Esophagus muscularis mucosa (tissue), 4 donors: ENCODE measurements at regions not wholly inside any gene's neighbourhood (a gene's known extent, or its start where the extent isn't known, plus 50 kb on each side); places are given as distances from the start of the nearest gene placed in this dataset.

Experiments
- DNase-seq: peaks from one replicate; pipeline ENCODE4 v3.0.0-alpha.2; 2017; ENCODE audit errors: extremely low spot score
- H3K27ac ChIP-seq, 4 donors: fragments of 200-600 bp; sonication (generic); replicated peaks in 1 of 4; 1 replicate in 3 of 4; 2 replicates in 1 of 4; pipeline ENCODE4 v1.5.1; 2016 to 2019; ENCODE audit warnings: mild to moderate bottlenecking in 1 of 4
- H3K27me3 ChIP-seq, 4 donors: fragments of 200-600 bp; sonication (generic); one replicate each; pipeline versions ENCODE4 v1.5.1 to v1.6.0; 2016 to 2019
- H3K36me3 ChIP-seq, 4 donors: fragments of 200-600 bp; sonication (generic); one replicate each; pipeline ENCODE4 v1.5.1; 2016 to 2019
- H3K4me1 ChIP-seq, 4 donors: fragments of 200-600 bp; sonication (generic); one replicate each; pipeline ENCODE4 v1.5.1; 2016 to 2019
- H3K4me3 ChIP-seq, 4 donors: fragments of 200-600 bp; sonication (generic); 1 replicate in 2 of 4; 2 replicates in 2 of 4; pipeline ENCODE4 v1.5.1; 2016 to 2019; ENCODE audit warnings: mild to moderate bottlenecking in 4 of 4, moderate library complexity in 1 of 4
- H3K9me3 ChIP-seq, 4 donors: fragments of 200-600 bp; sonication (generic); 1 replicate in 3 of 4; 2 replicates in 1 of 4; pipeline ENCODE4 v1.5.1; 2016 to 2019
- CTCF ChIP-seq, 3 experiments: fragments of 200-600 bp in 2 of 3; fragments of 450-650 bp in 1 of 3; sonication (generic) in 2 of 3; IDR thresholded peaks; one replicate each; pipeline ENCODE4 v1.5.1; 2017 to 2019; ENCODE audit warnings: antibody characterized with exemption in 3 of 3, mild to moderate bottlenecking in 2 of 3, moderate library complexity in 1 of 3
- EP300 ChIP-seq: sonication (generic); formaldehyde crosslinking; IDR thresholded peaks from one replicate; pipeline ENCODE4 v1.6.1; 2017; ENCODE audit warnings: antibody characterized with exemption
- POLR2A ChIP-seq: fragments of 450-650 bp; IDR thresholded peaks from one replicate; pipeline ENCODE4 v1.6.1; 2017; ENCODE audit warnings: antibody characterized with exemption, moderate library complexity, mild to moderate bottlenecking, low read depth
- POLR2AphosphoS5 ChIP-seq, 2 donors: sonication (generic); formaldehyde crosslinking; IDR thresholded peaks; one replicate each; pipeline ENCODE4 v1.6.1; 2017; ENCODE audit warnings: antibody characterized with exemption in 2 of 2
- WGBS: methylation state at CpG from one replicate; pipeline ENCODE4 v1.1.5; 2018; 5-methylcytosine and 5-hydroxymethylcytosine counted together
- intact Hi-C: fragments of 100-400 bp; cut with DNase I; formaldehyde crosslinking; loops from one replicate; pipeline ENCODE4 v1.15.1; 2023

- Histone ChIP-seq H3K9me3 (no peaks in the 10 kb centered on the region), H3K27ac (no peak overlapping the region), H3K4me3 (no peak overlapping the region), H3K4me1 (peaks cover 0 to 12% (median 2%) of the 10 kb centered on the region in 4 donors), H3K36me3 (no peaks in the 10 kb centered on the region), H3K27me3 (no peaks in the 10 kb centered on the region)
- DNase-seq = peak; percentile 81
- 88% methylated on average over 3 of the region's 3 CpGs for WGBS
- TF ChIP-seq EP300 (no peak), POLR2A (no peak), CTCF (IDR thresholded peaks at IDR 0.05) (no peak), POLR2AphosphoS5 (IDR thresholded peaks at IDR 0.05) (no peak)
- intact Hi-C loops = no loop called here
Observed at GRCh38 chr2:217106650-217107014, 246.8 kb upstream of the TNP1 start.

- H3K27me3 ChIP-seq = no peaks in the 10 kb centered on the region
- no peaks in the 10 kb centered on the region for H3K9me3 ChIP-seq
- H3K4me1 ChIP-seq = peaks cover 0 to 12% (median 2%) of the 10 kb centered on the region in 4 donors
- no peaks in the 10 kb centered on the region for H3K36me3 ChIP-seq
- TF ChIP-seq POLR2AphosphoS5 (IDR thresholded peaks at IDR 0.05) (peak; percentile 16 to 49), EP300 (no peak), CTCF (IDR thresholded peaks at IDR 0.05) (no peak), POLR2A (no peak)
- peak overlapping the region in 2 of 4 donors; percentile 25 to 36 for H3K27ac ChIP-seq
- WGBS = 74% methylated on average over 5 of the region's 5 CpGs
- H3K4me3 ChIP-seq = no peak overlapping the region
- intact Hi-C loops = no loop called here
- peak; percentile 91 for DNase-seq
Observed at GRCh38 chr2:217105733-217106649, 246.1 kb upstream of the TNP1 start.

GRCh38 chr2:217103752-217104545 is 244.1 kb upstream of the TNP1 start:
- no peaks in the 10 kb centered on the region for H3K36me3 ChIP-seq
- TF ChIP-seq POLR2A (no peak), CTCF (IDR thresholded peaks at IDR 0.05) (no peak), EP300 (no peak), POLR2AphosphoS5 (IDR thresholded peaks at IDR 0.05) (no peak)
- H3K27ac ChIP-seq = no peak overlapping the region
- no peak overlapping the region for H3K4me3 ChIP-seq
- H3K4me1 ChIP-seq = peaks cover 0 to 12% (median 2%) of the 10 kb centered on the region in 4 donors
- H3K9me3 ChIP-seq = no peaks in the 10 kb centered on the region
- intact Hi-C loops = no loop called here
- no peaks in the 10 kb centered on the region for H3K27me3 ChIP-seq
- DNase-seq = peak; percentile 50
- WGBS = 80% methylated on average over 4 of the region's 4 CpGs

GRCh38 chr2:217102956-217103355 is 243.1 kb upstream of the TNP1 start:
- WGBS = 100% methylated on average over 1 of the region's 1 CpG

More at GRCh38 chr2:217102956-217103355, 243.1 kb upstream of the TNP1 start:
- H3K9me3 ChIP-seq = no peaks in the 10 kb centered on the region
- no peaks in the 10 kb centered on the region for H3K36me3 ChIP-seq
- H3K4me1 ChIP-seq = peaks cover 0 to 12% (median 2%) of the 10 kb centered on the region in 4 donors
- no peaks in the 10 kb centered on the region for H3K27me3 ChIP-seq
- TF ChIP-seq POLR2A = no peak
- no peak for TF ChIP-seq CTCF (IDR thresholded peaks at IDR 0.05)
- no peak for TF ChIP-seq POLR2AphosphoS5 (IDR thresholded peaks at IDR 0.05)
- H3K27ac ChIP-seq = no peak overlapping the region
- intact Hi-C loops = no loop called here
- H3K4me3 ChIP-seq = no peak overlapping the region
- peak; percentile 12 for DNase-seq
